Stimulated activated CD8-positive, alpha-beta memory T cell treated with anti-CD3 and anti-CD28 coated beads, Interleukin-4, amount 100 ng/mL, for 24 hours (primary cell): ENCODE measurements at regions not wholly inside any gene's neighbourhood (a gene's known extent, or its start where the extent isn't known, plus 50 kb on each side); places are given as distances from the start of the nearest gene placed in this dataset.
"Not testable (repeated sequence)": the region's sequence is repeated elsewhere in the genome, so short reads cannot be mapped to it uniquely, and the experiment has no call there.

Source experiments
- DNase-seq: peaks from one replicate; pipeline ENCODE4 v3.0.0-alpha.2; 2020; ENCODE audit warnings: low read depth

- no peak for DNase-seq
These were observed 155.0 kb downstream of the CYSLTR2 start for GRCh38 chr13:48808683-48809082.

GRCh38 chr13:48810013-48810412 is 156.3 kb downstream of the CYSLTR2 start:
- DNase-seq: no peak

GRCh38 chr13:48813518-48813917 is 159.8 kb downstream of the CYSLTR2 start:
- DNase-seq: no peak

GRCh38 chr13:48816700-48817099 is 159.0 kb upstream of the FNDC3A start:
- no peak for DNase-seq

- DNase-seq: no peak
These were observed 158.4 kb upstream of the FNDC3A start for GRCh38 chr13:48817166-48817802.

GRCh38 chr13:48818495-48819356 is 157.0 kb upstream of the FNDC3A start:
- DNase-seq: no peak

- DNase-seq: no peak
These were observed 156.3 kb upstream of the FNDC3A start for GRCh38 chr13:48819376-48819775.

- no peak for DNase-seq
These were observed 155.8 kb upstream of the FNDC3A start for GRCh38 chr13:48819899-48820298.

- DNase-seq: not testable (repeated sequence)
These were observed 152.2 kb upstream of the FNDC3A start for GRCh38 chr13:48823526-48823925.

- no peak for DNase-seq
These were observed 149.7 kb upstream of the FNDC3A start for GRCh38 chr13:48826039-48826438.

GRCh38 chr13:48826922-48827454 is 148.7 kb upstream of the FNDC3A start:
- not testable (repeated sequence) for DNase-seq

- DNase-seq: no peak
These were observed 148.0 kb upstream of the FNDC3A start for GRCh38 chr13:48827709-48828108.

GRCh38 chr13:48828962-48829411 is 146.7 kb upstream of the FNDC3A start:
- DNase-seq: no peak

- no peak for DNase-seq
These were observed 146.2 kb upstream of the FNDC3A start for GRCh38 chr13:48829536-48829935.

- no peak for DNase-seq
These were observed 144.5 kb upstream of the FNDC3A start for GRCh38 chr13:48831248-48831647.

- no peak for DNase-seq
These were observed 142.3 kb upstream of the FNDC3A start for GRCh38 chr13:48833412-48833811.

- DNase-seq: not testable (repeated sequence)
These were observed 140.4 kb upstream of the FNDC3A start for GRCh38 chr13:48835326-48835725.

- DNase-seq: no peak
These were observed 137.3 kb upstream of the FNDC3A start for GRCh38 chr13:48838193-48838973.

- no peak for DNase-seq
These were observed 136.5 kb upstream of the FNDC3A start for GRCh38 chr13:48839171-48839570.

GRCh38 chr13:48840366-48840765 is 135.3 kb upstream of the FNDC3A start:
- DNase-seq: no peak

- DNase-seq: no peak
These were observed 133.4 kb upstream of the FNDC3A start for GRCh38 chr13:48842316-48842715.

- no peak for DNase-seq
These were observed 131.9 kb upstream of the FNDC3A start for GRCh38 chr13:48843630-48844380.
